Neuronal stem cell (in vitro differentiated cells): ENCODE measurements at regions not wholly inside any gene's neighbourhood (a gene's known extent, or its start where the extent isn't known, plus 50 kb on each side); places are given as distances from the start of the nearest gene placed in this dataset.

Experiments
- DNase-seq: peaks from one replicate; pipeline ENCODE4 v3.0.0-alpha.2; 2013; ENCODE audit warnings: low spot score
- H2AFZ ChIP-seq: one replicate; pipeline ENCODE4 v1.6.1; 2013; ENCODE audit warnings: mild to moderate bottlenecking, low read length, inconsistent platforms
- H2AK5ac ChIP-seq: 2 replicates; pipeline ENCODE4 v1.6.1; 2013; ENCODE audit warnings: low read depth, mild to moderate bottlenecking, inconsistent platforms, low read length, moderate library complexity, mixed read lengths
- H2BK120ac ChIP-seq: 2 replicates; pipeline ENCODE4 v1.6.1; 2013; ENCODE audit warnings: low read depth, mild to moderate bottlenecking, inconsistent platforms, low read length, moderate library complexity, mixed read lengths
- H2BK12ac ChIP-seq: one replicate; pipeline ENCODE4 v1.6.1; 2013; ENCODE audit warnings: low read length, inconsistent platforms
- H2BK15ac ChIP-seq: 2 replicates; pipeline ENCODE4 v1.6.1; 2013; ENCODE audit warnings: mild to moderate bottlenecking, low read length, inconsistent platforms, mixed read lengths
- H2BK5ac ChIP-seq: one replicate; pipeline ENCODE4 v1.6.1; 2013; ENCODE audit warnings: inconsistent platforms, mild to moderate bottlenecking, low read length, moderate library complexity
- H3K14ac ChIP-seq: one replicate; pipeline ENCODE4 v1.6.1; 2013; ENCODE audit warnings: low read length, inconsistent platforms
- H3K18ac ChIP-seq: 2 replicates; pipeline ENCODE4 v1.6.1; 2013; ENCODE audit warnings: low read length, inconsistent platforms
- H3K23ac ChIP-seq: 2 replicates; pipeline ENCODE4 v1.6.1; 2013; ENCODE audit warnings: low read depth, mild to moderate bottlenecking, mixed read lengths, low read length, inconsistent platforms; ENCODE audit not compliant: poor library complexity
- H3K27ac ChIP-seq: replicated peaks from 3 replicates; pipeline ENCODE4 v1.5.1; 2013; ENCODE audit warnings: low read length, inconsistent platforms
- H3K27me3 ChIP-seq, 3 experiments: 2 replicates each; pipeline ENCODE4 v1.6.1; 2013; ENCODE audit warnings: low read length in 3 of 3, mild to moderate bottlenecking in 2 of 3, inconsistent platforms in 1 of 3, low read depth in 1 of 3, mixed read lengths in 1 of 3, moderate library complexity in 1 of 3; ENCODE audit not compliant: control insufficient read depth in 3 of 3, insufficient read depth in 3 of 3
- H3K36me3 ChIP-seq, 2 donors: replicated peaks in 1 of 2; 2 replicates each; pipeline ENCODE4 v1.6.1; 2013; ENCODE audit warnings: low read length in 2 of 2; ENCODE audit not compliant: control insufficient read depth in 2 of 2, insufficient read depth in 2 of 2
- H3K4ac ChIP-seq: 2 replicates; pipeline ENCODE4 v1.6.1; 2013; ENCODE audit warnings: inconsistent platforms, mild to moderate bottlenecking, low read length, moderate library complexity
- H3K4me1 ChIP-seq, 2 donors: 1 replicate in 1 of 2; 2 replicates in 1 of 2; pipeline ENCODE4 v1.6.1; 2013; ENCODE audit warnings: low read length in 2 of 2, low read depth in 1 of 2; ENCODE audit not compliant: control insufficient read depth in 2 of 2, insufficient read depth in 1 of 2
- H3K4me2 ChIP-seq: one replicate; pipeline ENCODE4 v1.6.1; 2013; ENCODE audit warnings: mild to moderate bottlenecking, low read length, inconsistent platforms; ENCODE audit not compliant: insufficient read depth, poor library complexity, severe bottlenecking
- H3K4me3 ChIP-seq, 2 donors: 2 replicates each; pipeline ENCODE4 v1.5.1; 2013; ENCODE audit warnings: low read length in 2 of 2, mild to moderate bottlenecking in 2 of 2, inconsistent platforms in 1 of 2, moderate library complexity in 1 of 2
- H3K79me1 ChIP-seq: one replicate; pipeline ENCODE4 v1.6.1; 2013; ENCODE audit warnings: low read depth, mild to moderate bottlenecking, inconsistent platforms, low read length, moderate library complexity
- H3K9ac ChIP-seq: one replicate; pipeline ENCODE4 v1.6.1; 2013; ENCODE audit warnings: mild to moderate bottlenecking, low read depth, low read length, inconsistent platforms; ENCODE audit not compliant: poor library complexity
- H3K9me3 ChIP-seq, 2 donors: replicated peaks in 1 of 2; 2 replicates each; pipeline versions ENCODE3 to v1.6.1; 2013; ENCODE audit warnings: low read length in 2 of 2, mild to moderate bottlenecking in 2 of 2, inconsistent platforms in 1 of 2, low read depth in 1 of 2, mixed read lengths in 1 of 2, moderate library complexity in 1 of 2; ENCODE audit not compliant: control insufficient read depth in 2 of 2, insufficient read depth in 1 of 2
- H4K8ac ChIP-seq: one replicate; pipeline ENCODE4 v1.6.1; 2013; ENCODE audit warnings: low read depth, mild to moderate bottlenecking, inconsistent platforms, low read length, moderate library complexity
- H4K91ac ChIP-seq: one replicate; pipeline ENCODE4 v1.6.1; 2013; ENCODE audit warnings: low read length, low read depth, mild to moderate bottlenecking, inconsistent platforms; ENCODE audit not compliant: poor library complexity
- WGBS, 2 donors: extraction: QIAGEN DNeasy Blood & Tissue Kit; methylation state at CpG; one replicate each; pipeline ENCODE4 v1.1.7; 2013; ENCODE audit warnings: missing lambda C conversion rate in 2 of 2, mixed read lengths in 1 of 2; ENCODE audit not compliant: insufficient read length in 2 of 2, insufficient replicate concordance in 1 of 2; ENCODE audit errors: extremely low coverage in 2 of 2; 5-methylcytosine and 5-hydroxymethylcytosine counted together

GRCh38 chr6:99091985-99092384, 144.2 kb upstream of the FBXL4 start:
- Histone ChIP-seq H3K4me3 (no peak overlapping the region), H2AFZ (no peak overlapping the region), H3K27me3 (peaks cover 0 to 6% (median 0%) of the 10 kb centered on the region in 3 experiments), H3K23ac (no peak overlapping the region), H3K9ac (no peak overlapping the region), H3K79me1 (no peaks in the 10 kb centered on the region), H3K4me1 (peaks cover 9% of the 10 kb centered on the region in 2 donors), H3K4ac (no peak overlapping the region), H3K14ac (no peak overlapping the region), H2BK15ac (no peak overlapping the region), H3K4me2 (no peak overlapping the region), H3K36me3 (no peaks in the 10 kb centered on the region), H3K27ac (no peak overlapping the region), H4K8ac (no peak overlapping the region), H2AK5ac (no peak overlapping the region), H2BK12ac (no peak overlapping the region), H4K91ac (no peak overlapping the region), H2BK5ac (no peak overlapping the region), H2BK120ac (no peak overlapping the region), H3K18ac (no peak overlapping the region), H3K9me3 (no peaks in the 10 kb centered on the region)
- no peak for DNase-seq
- WGBS, 2 donors: no CpG with 5 or more reads among the region's 5 CpGs

GRCh38 chr6:99080191-99080590, 132.4 kb upstream of the FBXL4 start:
- Histone ChIP-seq H4K8ac (no peak overlapping the region), H2BK15ac (no peak overlapping the region), H3K27me3 (peaks cover 0 to 4% (median 0%) of the 10 kb centered on the region in 3 experiments), H2BK5ac (no peak overlapping the region), H3K9ac (no peak overlapping the region), H2BK12ac (no peak overlapping the region), H3K4me3 (no peak overlapping the region), H3K9me3 (no peaks in the 10 kb centered on the region), H3K23ac (no peak overlapping the region), H2AFZ (no peak overlapping the region), H3K4ac (no peak overlapping the region), H3K18ac (no peak overlapping the region), H3K79me1 (no peaks in the 10 kb centered on the region), H3K4me1 (no peaks in the 10 kb centered on the region), H2AK5ac (no peak overlapping the region), H3K36me3 (no peaks in the 10 kb centered on the region), H3K4me2 (no peak overlapping the region), H3K27ac (no peak overlapping the region), H4K91ac (no peak overlapping the region), H3K14ac (no peak overlapping the region), H2BK120ac (no peak overlapping the region)
- WGBS, 2 donors: no CpG with 5 or more reads among the region's 2 CpGs
- DNase-seq: no peak

DNA sequence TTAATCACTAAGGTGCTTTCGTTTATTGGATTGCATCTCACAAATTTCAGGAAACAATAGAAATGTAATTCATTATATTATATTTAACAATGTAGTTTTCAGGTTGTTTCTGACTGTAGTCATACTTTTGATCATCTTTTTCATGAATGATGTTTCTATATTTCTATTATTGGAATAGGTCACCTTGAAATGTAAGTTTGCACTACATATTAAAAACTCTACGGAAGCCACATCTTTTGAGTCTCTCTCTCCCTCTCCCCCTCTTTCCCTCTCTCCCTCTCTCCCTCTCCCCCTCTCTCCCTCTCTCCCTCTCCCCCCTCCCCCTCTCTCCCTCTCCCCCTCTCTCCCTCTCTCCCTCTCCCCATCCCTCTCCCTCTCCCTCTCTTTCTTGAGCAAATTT, 131.3 kb upstream of the FBXL4 start:
- no peak for DNase-seq
- H2BK15ac ChIP-seq: no peak overlapping the region
- H3K4me1 ChIP-seq: no peaks in the 10 kb centered on the region
- H3K9ac ChIP-seq: no peak overlapping the region
- H3K4ac ChIP-seq: no peak overlapping the region
- H2AFZ ChIP-seq: no peak overlapping the region
- no peak overlapping the region for H3K4me3 ChIP-seq
- no peaks in the 10 kb centered on the region for H3K9me3 ChIP-seq
- H2AK5ac ChIP-seq: no peak overlapping the region
- no peak overlapping the region for H2BK120ac ChIP-seq
- no peak overlapping the region for H2BK5ac ChIP-seq
- H3K18ac ChIP-seq: no peak overlapping the region
- no peak overlapping the region for H3K4me2 ChIP-seq
- no peak overlapping the region for H3K14ac ChIP-seq
- H3K23ac ChIP-seq: no peak overlapping the region
- no peak overlapping the region for H4K8ac ChIP-seq
- H4K91ac ChIP-seq: no peak overlapping the region
- H3K27me3 ChIP-seq: peaks cover 0 to 4% (median 0%) of the 10 kb centered on the region in 3 experiments
- H3K79me1 ChIP-seq: no peaks in the 10 kb centered on the region
- WGBS, 2 donors: no CpG with 5 or more reads among the region's 2 CpGs
- no peak overlapping the region for H2BK12ac ChIP-seq
- no peaks in the 10 kb centered on the region for H3K36me3 ChIP-seq
- no peak overlapping the region for H3K27ac ChIP-seq

DNA sequence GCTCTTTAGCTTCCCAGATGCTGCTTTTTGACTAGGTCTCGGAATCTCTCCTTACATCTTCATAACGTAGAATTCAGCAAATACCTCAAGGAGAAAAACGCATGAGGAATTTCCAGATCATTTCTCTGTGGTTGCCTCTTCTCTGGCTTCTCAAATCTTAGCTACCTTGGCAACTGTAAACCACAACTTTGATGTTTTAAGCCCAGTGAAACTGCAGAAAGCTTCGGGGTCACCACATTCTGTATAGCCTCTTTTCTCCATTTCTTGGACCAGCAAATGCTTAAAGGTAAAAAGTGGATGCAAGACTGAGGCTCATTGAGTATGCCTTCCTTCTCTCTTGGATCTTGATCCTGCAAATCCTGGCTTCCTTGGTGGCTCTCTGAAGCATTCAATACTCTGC, 125.5 kb upstream of the FBXL4 start:
- H3K36me3 ChIP-seq: no peaks in the 10 kb centered on the region
- no peak overlapping the region for H3K18ac ChIP-seq
- H4K91ac ChIP-seq: no peak overlapping the region
- H3K23ac ChIP-seq: no peak overlapping the region
- WGBS, 2 donors: no CpG with 5 or more reads among the region's 4 CpGs
- no peak overlapping the region for H3K4ac ChIP-seq
- H2AFZ ChIP-seq: no peak overlapping the region
- H2BK12ac ChIP-seq: no peak overlapping the region
- no peak for DNase-seq
- H3K79me1 ChIP-seq: no peaks in the 10 kb centered on the region
- H4K8ac ChIP-seq: no peak overlapping the region
- H3K9me3 ChIP-seq: no peaks in the 10 kb centered on the region
- no peak overlapping the region for H2AK5ac ChIP-seq
- H3K4me1 ChIP-seq: no peaks in the 10 kb centered on the region
- no peak overlapping the region for H3K14ac ChIP-seq
- H2BK5ac ChIP-seq: no peak overlapping the region
- H3K9ac ChIP-seq: no peak overlapping the region
- H2BK15ac ChIP-seq: no peak overlapping the region
- no peak overlapping the region for H3K27ac ChIP-seq
- H3K4me2 ChIP-seq: no peak overlapping the region
- H2BK120ac ChIP-seq: no peak overlapping the region
- H3K27me3 ChIP-seq: no peaks in the 10 kb centered on the region
- H3K4me3 ChIP-seq: no peak overlapping the region
